Naive thymus-derived CD4-positive, alpha-beta T cell (primary cell): ENCODE measurements at regions not wholly inside any gene's neighbourhood (a gene's known extent, or its start where the extent isn't known, plus 50 kb on each side); places are given as distances from the start of the nearest gene placed in this dataset.
A peak's percentile ranks its signal among the peaks of the same experiment; 100 is the strongest.

ENCODE experiments used
- ATAC-seq: fragments of 150-1000 bp; cut with Tn5 transposase; 2 replicates; pipeline ENCODE4 v1.10.0; 2021; ENCODE audit warnings: mild to moderate bottlenecking, moderate library complexity
- CTCF ChIA-PET: fragments of 350-600 bp; sonication (Branson Sonifier 250); formaldehyde crosslinking; loops from one replicate; lab custom pipeline; 2021; ENCODE audit warnings: antibody characterized with exemption; lab: Charles Lee
- POLR2A ChIA-PET: fragments of 350-600 bp; sonication (Branson Sonifier 250); formaldehyde crosslinking; loops from one replicate; lab custom pipeline; 2021; ENCODE audit warnings: antibody characterized with exemption, inconsistent platforms; lab: Charles Lee
- DNase-seq, 9 donors: peaks; one replicate each; pipeline versions ENCODE4 v3.0.0 to v3.0.0-alpha.2; 2020 to 2022; ENCODE audit warnings: mixed read lengths in 1 of 9
- H3K27ac ChIP-seq: one replicate; pipeline ENCODE4 v1.7.0; 2013; ENCODE audit warnings: mild to moderate bottlenecking, low read depth, low read length, moderate library complexity
- H3K27me3 ChIP-seq, 2 donors: one replicate each; pipeline ENCODE4 v1.7.0; 2013; ENCODE audit warnings: low read length in 2 of 2, mild to moderate bottlenecking in 2 of 2, moderate library complexity in 2 of 2; ENCODE audit not compliant: control insufficient read depth in 2 of 2, insufficient read depth in 2 of 2
- H3K36me3 ChIP-seq, 3 experiments: 1 replicate in 2 of 3; 2 replicates in 1 of 3; pipeline ENCODE4 v1.7.0; 2013; ENCODE audit warnings: low read length in 3 of 3, mild to moderate bottlenecking in 3 of 3, moderate library complexity in 1 of 3; ENCODE audit not compliant: insufficient read depth in 3 of 3, control insufficient read depth in 2 of 3
- H3K4me1 ChIP-seq, 2 donors: one replicate each; pipeline ENCODE4 v1.7.0; 2013; ENCODE audit warnings: low read length in 2 of 2, mild to moderate bottlenecking in 2 of 2, moderate library complexity in 1 of 2; ENCODE audit not compliant: control insufficient read depth in 2 of 2, insufficient read depth in 2 of 2
- H3K4me3 ChIP-seq: 2 replicates; pipeline ENCODE4 v1.7.0; 2013; ENCODE audit warnings: mild to moderate bottlenecking, low read length
- H3K9me3 ChIP-seq, 3 experiments: 1 replicate in 2 of 3; 2 replicates in 1 of 3; pipeline ENCODE4 v1.7.0; 2013; ENCODE audit warnings: low read length in 3 of 3; ENCODE audit not compliant: control insufficient read depth in 2 of 3
- H3K27ac Mint-ChIP-seq, 9 donors: one replicate each; pipeline ENCODE4 v1.8.0; 2020 to 2022; ENCODE audit warnings: mixed read lengths in 9 of 9, mild to moderate bottlenecking in 8 of 9, moderate library complexity in 5 of 9, inconsistent platforms in 2 of 9
- H3K27me3 Mint-ChIP-seq, 5 donors: one replicate each; pipeline ENCODE4 v1.8.0; 2021 to 2022; ENCODE audit warnings: mixed read lengths in 5 of 5, mild to moderate bottlenecking in 1 of 5
- H3K36me3 Mint-ChIP-seq, 5 donors: one replicate each; pipeline ENCODE4 v1.8.0; 2020 to 2022; ENCODE audit warnings: mixed read lengths in 5 of 5, mild to moderate bottlenecking in 3 of 5, inconsistent platforms in 1 of 5
- H3K4me1 Mint-ChIP-seq, 7 donors: one replicate each; pipeline ENCODE4 v1.8.0; 2020 to 2022; ENCODE audit warnings: mixed read lengths in 7 of 7, mild to moderate bottlenecking in 3 of 7, inconsistent platforms in 1 of 7
- H3K4me3 Mint-ChIP-seq, 10 donors: one replicate each; pipeline ENCODE4 v1.8.0; 2020 to 2022; ENCODE audit warnings: mild to moderate bottlenecking in 10 of 10, mixed read lengths in 10 of 10, moderate library complexity in 6 of 10, inconsistent platforms in 2 of 10
- H3K9me3 Mint-ChIP-seq, 11 donors: one replicate each; pipeline ENCODE4 v1.8.0; 2020 to 2022; ENCODE audit warnings: mixed read lengths in 11 of 11, mild to moderate bottlenecking in 4 of 11, inconsistent platforms in 1 of 11, moderate library complexity in 1 of 11
- intact Hi-C, 2 donors: fragments of 100-400 bp; cut with micrococcal nuclease; formaldehyde crosslinking; loops; one replicate each; pipeline ENCODE4 v1.15.1; 2023

DNA sequence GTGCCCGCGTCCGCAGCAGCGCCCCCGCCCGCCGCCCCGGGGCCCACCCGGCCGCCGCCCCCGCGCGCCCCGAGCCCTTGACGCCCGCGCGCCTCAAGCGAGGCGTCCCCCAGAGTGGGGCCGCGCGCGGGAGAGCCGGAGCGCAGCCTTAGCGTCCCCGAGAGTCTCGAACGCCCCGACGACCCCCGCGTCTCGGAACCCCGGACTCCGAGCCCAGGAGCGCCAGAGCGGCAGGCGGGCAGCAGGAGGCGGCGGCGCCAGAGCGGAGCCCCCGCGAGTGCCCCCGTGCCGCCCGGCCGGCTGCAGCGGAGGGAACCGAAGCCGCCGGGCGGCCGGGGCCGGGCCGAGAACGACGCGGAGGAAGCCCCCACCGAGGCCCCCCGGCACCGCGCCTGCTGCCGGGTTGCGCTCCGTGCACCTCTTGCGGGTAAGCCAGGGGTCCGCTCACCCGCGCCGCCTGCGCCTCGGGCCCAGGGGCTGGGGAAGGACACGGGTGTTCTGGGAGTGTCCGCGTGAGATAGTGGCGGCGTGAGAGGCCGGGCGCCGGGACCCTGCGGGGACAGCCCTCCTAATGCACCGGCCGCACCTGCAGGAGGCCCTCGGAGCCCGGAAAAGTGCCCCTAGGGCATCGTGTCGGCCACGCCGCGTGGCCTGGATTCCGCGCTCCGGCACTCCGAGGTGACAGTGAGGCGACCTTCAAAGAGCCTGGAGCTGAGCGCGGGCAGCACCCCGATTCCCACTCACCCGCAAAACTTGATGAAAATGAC is 52.0 kb upstream of the ULK4 start:
- H3K9me3 Mint-ChIP-seq: no peaks in the 10 kb centered on the region
- H3K27ac Mint-ChIP-seq: peak overlapping the region; percentile 67 to 96 (median 86)
- H3K27me3 ChIP-seq: no peaks in the 10 kb centered on the region
- H3K27me3 Mint-ChIP-seq: no peaks in the 10 kb centered on the region
- ATAC-seq (peak; percentile 2), DNase-seq (peak in 8 of 9 donors; percentile 17 to 81 (median 23))
- ChIA-PET CTCF (interaction anchor here (0.6 to 0.7 kb wide), 3 partner anchors 39 to 1816 kb away, joined by 3 to 6 read pairs (median 3); no protein-coding TSS in a partner anchor), POLR2A (interaction anchor here (1.0 to 1.8 kb wide), 3 partner anchors 11 to 1705 kb away, joined by 3 to 5 read pairs (median 4); no protein-coding TSS in a partner anchor)
- H3K27ac ChIP-seq: peak overlapping the region; percentile 67
- H3K4me1 ChIP-seq: peaks cover 10 to 15% of the 10 kb centered on the region in 2 donors
- peaks cover 0 to 4% (median 0%) of the 10 kb centered on the region in 5 donors for H3K36me3 Mint-ChIP-seq
- H3K4me3 Mint-ChIP-seq: peak overlapping the region; percentile 84 to 94 (median 92)
- H3K4me3 ChIP-seq: peak overlapping the region; percentile 67
- H3K4me1 Mint-ChIP-seq: peaks cover 19 to 43% (median 37%) of the 10 kb centered on the region in 7 donors
- intact Hi-C loops: loop anchor here (1.0 to 10.0 kb wide), 12 partner anchors 52 to 1561 kb away; partner anchors contain the start of genes RPL14 (in 2 of the 2), ULK4 (in 2 of the 2), NKTR (in 1 of the 2) and VIPR1 (in 1 of the 2)
- H3K36me3 ChIP-seq: no peaks in the 10 kb centered on the region
- no peaks in the 10 kb centered on the region for H3K9me3 ChIP-seq

DNA sequence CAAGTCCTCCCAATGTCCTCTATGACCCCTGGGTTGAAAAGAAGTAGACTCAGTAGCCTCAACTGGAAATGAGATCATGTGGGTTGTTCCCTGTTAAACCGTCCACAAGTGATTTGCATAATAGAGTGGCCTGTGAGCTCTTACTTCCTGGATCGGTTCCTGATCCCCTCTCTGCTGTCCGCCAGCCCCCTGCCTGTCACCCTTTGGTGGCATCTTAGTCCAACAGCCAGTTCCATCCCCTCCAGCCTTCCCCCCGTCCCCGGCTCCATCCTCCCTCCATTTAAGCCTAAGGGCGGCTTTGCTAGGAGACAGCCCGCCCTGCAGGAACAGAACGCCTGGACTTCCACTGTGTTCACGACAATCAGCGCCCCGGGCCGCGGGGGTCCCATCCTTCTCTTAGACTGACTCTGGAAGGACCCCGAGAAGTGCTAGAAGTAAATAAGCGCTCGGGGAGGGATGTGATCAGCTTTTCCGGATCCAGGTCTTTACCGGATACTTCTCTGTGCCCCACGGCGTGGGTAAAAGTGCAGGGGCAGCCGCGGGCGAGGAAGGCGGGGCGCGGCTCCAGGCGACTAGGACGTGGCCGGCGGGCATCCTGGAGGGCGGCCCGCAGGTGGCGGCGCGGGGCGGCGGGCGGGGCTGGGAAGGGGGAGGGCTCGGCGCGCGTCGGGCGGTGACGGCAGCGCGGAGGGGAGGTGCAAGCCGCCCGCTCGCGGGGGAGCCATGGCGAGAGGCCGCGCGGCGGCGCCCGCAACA is 51.2 kb upstream of the ULK4 start:
- H3K27ac Mint-ChIP-seq: peak overlapping the region; percentile 84 to 98 (median 93)
- peak overlapping the region; percentile 86 to 95 (median 90) for H3K4me3 Mint-ChIP-seq
- CTCF ChIA-PET: no interaction called here

GRCh38 chr3:42012383-42012934 is 50.6 kb upstream of the ULK4 start:
- CTCF ChIA-PET: no interaction called here
- no peaks in the 10 kb centered on the region for H3K27me3 ChIP-seq
- ATAC-seq (peak; percentile 59), DNase-seq (peak in 7 of 9 donors; percentile 27 to 61 (median 50))
- H3K36me3 Mint-ChIP-seq: peaks cover 0 to 4% (median 0%) of the 10 kb centered on the region in 5 donors
- H3K27ac Mint-ChIP-seq: peak overlapping the region; percentile 84 to 98 (median 93)
- H3K4me1 ChIP-seq: peaks cover 10 to 15% of the 10 kb centered on the region in 2 donors
- peaks cover 0 to 2% (median 0%) of the 10 kb centered on the region in 11 donors for H3K9me3 Mint-ChIP-seq
- H3K27ac ChIP-seq: peak overlapping the region; percentile 78
- H3K27me3 Mint-ChIP-seq: no peaks in the 10 kb centered on the region
- H3K4me1 Mint-ChIP-seq: peaks cover 19 to 39% (median 36%) of the 10 kb centered on the region in 7 donors
- intact Hi-C loops: loop anchor here (1.0 to 10.0 kb wide), 10 partner anchors 70 to 1703 kb away; partner anchors contain the start of genes EIF1B (in 1 of the 2), NKTR (in 1 of the 2), RPL14 (in 1 of the 2) and VIPR1 (in 1 of the 2)
- H3K36me3 ChIP-seq: no peaks in the 10 kb centered on the region
- peak overlapping the region; percentile 78 for H3K4me3 ChIP-seq
- POLR2A ChIA-PET: interaction anchor here (0.6 to 2.5 kb wide), 5 partner anchors 13 to 633 kb away, joined by 3 to 12 read pairs (median 4); partner anchors contain the start of gene ULK4
- peak overlapping the region; percentile 86 to 95 (median 90) for H3K4me3 Mint-ChIP-seq
- H3K9me3 ChIP-seq: no peaks in the 10 kb centered on the region

More for the DNA sequence above, 51.2 kb upstream of the ULK4 start:
- no peaks in the 10 kb centered on the region for H3K27me3 ChIP-seq
- peaks cover 0 to 4% (median 0%) of the 10 kb centered on the region in 5 donors for H3K36me3 Mint-ChIP-seq
- ATAC-seq (peak; percentile 88), DNase-seq (peak; percentile 36 to 65 (median 58))
- intact Hi-C loops: loop anchor here (1.0 to 10.0 kb wide), 12 partner anchors 51 to 1704 kb away; partner anchors contain the start of genes RPL14 (in 2 of the 2), ULK4 (in 2 of the 2), EIF1B (in 1 of the 2) and NKTR (in 1 of the 2)
- H3K36me3 ChIP-seq: no peaks in the 10 kb centered on the region
- no peaks in the 10 kb centered on the region for H3K27me3 Mint-ChIP-seq
- POLR2A ChIA-PET: interaction anchor here (0.6 to 2.5 kb wide), 4 partner anchors 12 to 584 kb away, joined by 3 to 12 read pairs (median 4); partner anchors contain the start of gene ULK4
- peak overlapping the region; percentile 78 for H3K4me3 ChIP-seq
- no peaks in the 10 kb centered on the region for H3K9me3 ChIP-seq
- H3K27ac ChIP-seq: peak overlapping the region; percentile 78
- peaks cover 19 to 39% (median 37%) of the 10 kb centered on the region in 7 donors for H3K4me1 Mint-ChIP-seq
- H3K4me1 ChIP-seq: peaks cover 10 to 15% of the 10 kb centered on the region in 2 donors
- no peaks in the 10 kb centered on the region for H3K9me3 Mint-ChIP-seq
